ENCODE measurements at regions not wholly inside any gene's neighbourhood (a gene's known extent, or its start where the extent isn't known, plus 50 kb on each side); places are given as distances from the start of the nearest gene placed in this dataset.

- H3K4me1 ChIP-seq (ENCODE audit: control insufficient read depth in 1 of 2, insufficient read depth in 2 of 2, low read length in 2 of 2): peaks cover 2 to 6% of the 10 kb centered on the region in 2 experiments
- H2AK5ac ChIP-seq (ENCODE audit: low read length): no peak overlapping the region
- no peak overlapping the region for H3K23ac ChIP-seq (ENCODE audit: low read length)
- no peak overlapping the region for H3K18ac ChIP-seq (ENCODE audit: low read length)
- H4K91ac ChIP-seq (ENCODE audit: low read depth, low read length): no peak overlapping the region
- H3K4me3 ChIP-seq (ENCODE audit: low read depth, low read length): no peak overlapping the region
- no peaks in the 10 kb centered on the region for H3K79me2 ChIP-seq (ENCODE audit: control insufficient read depth, insufficient read depth, low read length, poor library complexity)
- no peak overlapping the region for H2AFZ ChIP-seq (ENCODE audit: insufficient read depth, low read length, poor library complexity)
- no peak overlapping the region for H3K9ac ChIP-seq (ENCODE audit: low read length)
- H2BK12ac ChIP-seq (ENCODE audit: low read length): no peak overlapping the region
- no peak overlapping the region for H3K27ac ChIP-seq (ENCODE audit: low read depth, low read length)
- H2BK120ac ChIP-seq (ENCODE audit: insufficient read depth, low read length, poor library complexity): no peak overlapping the region
- no peaks in the 10 kb centered on the region for H3K36me3 ChIP-seq (ENCODE audit: control insufficient read depth in 1 of 2, insufficient read depth in 2 of 2, low read length in 2 of 2)
- no peak overlapping the region for H4K8ac ChIP-seq (ENCODE audit: low read depth, low read length)
- H2BK5ac ChIP-seq (ENCODE audit: low read depth, low read length, poor library complexity): no peak overlapping the region
- DNase-seq: no peak
- H3K4me2 ChIP-seq (ENCODE audit: low read length): no peak overlapping the region
- WGBS (ENCODE audit: extremely low coverage, insufficient coverage, insufficient read length): no CpG with 5 or more reads among the region's 2 CpGs
- no peaks in the 10 kb centered on the region for H3K9me3 ChIP-seq (ENCODE audit: insufficient read depth, low read depth, low read length)
- no peaks in the 10 kb centered on the region for H3K79me1 ChIP-seq (ENCODE audit: low read length)
- no peak overlapping the region for H3K14ac ChIP-seq (ENCODE audit: low read length)
- H3K4ac ChIP-seq (ENCODE audit: low read depth, low read length): no peak overlapping the region
- no peak overlapping the region for H4K12ac ChIP-seq (ENCODE audit: low read depth, low read length)
- no peaks in the 10 kb centered on the region for H3K27me3 ChIP-seq (ENCODE audit: insufficient read depth, low read length)
Measured at GRCh38 chr5:56685503-56686217, 129.7 kb upstream of the MAP3K1 start.

GRCh38 chr5:56684159-56684558 is 131.2 kb upstream of the MAP3K1 start:
- Histone ChIP-seq H3K14ac (ENCODE audit: low read length) (no peak overlapping the region), H3K4me2 (ENCODE audit: low read length) (no peak overlapping the region), H2BK12ac (ENCODE audit: low read length) (peak overlapping the region; percentile 45), H4K8ac (ENCODE audit: low read depth, low read length) (no peak overlapping the region), H3K9ac (ENCODE audit: low read length) (no peak overlapping the region), H3K9me3 (ENCODE audit: insufficient read depth, low read depth, low read length) (no peaks in the 10 kb centered on the region), H2AFZ (ENCODE audit: insufficient read depth, low read length, poor library complexity) (no peak overlapping the region), H2BK5ac (ENCODE audit: low read depth, low read length, poor library complexity) (no peak overlapping the region), H3K36me3 (ENCODE audit: control insufficient read depth in 1 of 2, insufficient read depth in 2 of 2, low read length in 2 of 2) (no peaks in the 10 kb centered on the region), H4K12ac (ENCODE audit: low read depth, low read length) (no peak overlapping the region), H3K79me2 (ENCODE audit: control insufficient read depth, insufficient read depth, low read length, poor library complexity) (no peaks in the 10 kb centered on the region), H3K18ac (ENCODE audit: low read length) (no peak overlapping the region), H3K79me1 (ENCODE audit: low read length) (no peaks in the 10 kb centered on the region), H3K23ac (ENCODE audit: low read length) (no peak overlapping the region), H3K27me3 (ENCODE audit: insufficient read depth, low read length) (no peaks in the 10 kb centered on the region), H3K4ac (ENCODE audit: low read depth, low read length) (no peak overlapping the region), H3K4me3 (ENCODE audit: low read depth, low read length) (no peak overlapping the region), H4K91ac (ENCODE audit: low read depth, low read length) (no peak overlapping the region), H3K4me1 (ENCODE audit: control insufficient read depth in 1 of 2, insufficient read depth in 2 of 2, low read length in 2 of 2) (peaks cover 2 to 6% of the 10 kb centered on the region in 2 experiments), H3K27ac (ENCODE audit: low read depth, low read length) (no peak overlapping the region), H2BK120ac (ENCODE audit: insufficient read depth, low read length, poor library complexity) (no peak overlapping the region), H2AK5ac (ENCODE audit: low read length) (no peak overlapping the region)
- WGBS (ENCODE audit: extremely low coverage, insufficient coverage, insufficient read length): no CpG with 5 or more reads among the region's 3 CpGs
- DNase-seq: peak in 1 of 2 donors; percentile 35

DNA sequence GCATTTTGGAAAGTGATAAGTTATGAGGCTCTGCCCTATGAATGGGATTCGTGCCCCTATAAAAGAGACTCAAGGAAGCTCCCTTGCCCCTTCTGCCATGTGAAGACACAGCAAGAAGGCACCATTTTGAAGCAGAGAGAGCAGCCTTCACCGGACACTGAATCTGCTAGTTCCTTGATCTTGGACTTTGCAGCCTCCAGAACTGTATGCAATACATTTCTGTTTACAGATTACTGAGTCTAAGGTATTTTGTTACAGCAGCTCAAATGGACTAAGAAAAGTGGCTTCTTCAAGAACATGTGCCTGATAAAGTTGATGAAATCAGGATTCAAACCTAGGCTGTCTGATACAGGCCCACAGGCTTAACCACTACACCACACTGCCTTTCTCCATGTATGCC is 131.6 kb upstream of the MAP3K1 start:
- H2AK5ac ChIP-seq (ENCODE audit: low read length): no peak overlapping the region
- WGBS (ENCODE audit: extremely low coverage, insufficient coverage, insufficient read length): no CpG with 5 or more reads among the region's 2 CpGs
- no peak overlapping the region for H2BK120ac ChIP-seq (ENCODE audit: insufficient read depth, low read length, poor library complexity)
- no peak overlapping the region for H4K91ac ChIP-seq (ENCODE audit: low read depth, low read length)
- H3K79me1 ChIP-seq (ENCODE audit: low read length): no peaks in the 10 kb centered on the region
- peaks cover 2 to 6% of the 10 kb centered on the region in 2 experiments for H3K4me1 ChIP-seq (ENCODE audit: control insufficient read depth in 1 of 2, insufficient read depth in 2 of 2, low read length in 2 of 2)
- H4K12ac ChIP-seq (ENCODE audit: low read depth, low read length): no peak overlapping the region
- H2BK12ac ChIP-seq (ENCODE audit: low read length): no peak overlapping the region
- H3K4me3 ChIP-seq (ENCODE audit: low read depth, low read length): no peak overlapping the region
- no peak overlapping the region for H3K18ac ChIP-seq (ENCODE audit: low read length)
- no peak for DNase-seq
- no peak overlapping the region for H3K23ac ChIP-seq (ENCODE audit: low read length)
- no peak overlapping the region for H2BK5ac ChIP-seq (ENCODE audit: low read depth, low read length, poor library complexity)
- no peak overlapping the region for H3K14ac ChIP-seq (ENCODE audit: low read length)
- no peaks in the 10 kb centered on the region for H3K27me3 ChIP-seq (ENCODE audit: insufficient read depth, low read length)
- H3K9ac ChIP-seq (ENCODE audit: low read length): no peak overlapping the region
- no peaks in the 10 kb centered on the region for H3K36me3 ChIP-seq (ENCODE audit: control insufficient read depth in 1 of 2, insufficient read depth in 2 of 2, low read length in 2 of 2)
- no peak overlapping the region for H4K8ac ChIP-seq (ENCODE audit: low read depth, low read length)
- no peak overlapping the region for H3K4ac ChIP-seq (ENCODE audit: low read depth, low read length)
- no peaks in the 10 kb centered on the region for H3K9me3 ChIP-seq (ENCODE audit: insufficient read depth, low read depth, low read length)
- no peak overlapping the region for H3K27ac ChIP-seq (ENCODE audit: low read depth, low read length)
- H3K4me2 ChIP-seq (ENCODE audit: low read length): no peak overlapping the region
- no peaks in the 10 kb centered on the region for H3K79me2 ChIP-seq (ENCODE audit: control insufficient read depth, insufficient read depth, low read length, poor library complexity)
- no peak overlapping the region for H2AFZ ChIP-seq (ENCODE audit: insufficient read depth, low read length, poor library complexity)

DNA sequence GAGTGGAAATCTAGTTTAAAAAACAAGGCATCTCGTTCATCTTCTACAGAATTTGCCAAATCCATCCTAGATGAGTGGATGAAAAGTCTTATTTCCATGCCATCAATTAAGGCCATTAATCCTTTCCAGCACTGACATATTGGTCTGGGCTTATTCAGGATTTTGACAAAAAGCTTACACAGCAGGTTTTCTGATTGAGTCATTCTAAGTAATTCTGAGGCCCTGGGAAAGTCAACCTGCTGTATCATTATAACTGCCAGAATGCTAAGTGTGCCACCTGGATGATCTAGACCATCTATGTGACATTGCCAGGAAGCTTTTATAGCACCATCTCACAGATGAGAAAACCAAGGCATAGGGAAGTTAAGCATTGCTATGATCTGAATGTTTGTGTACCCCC is 132.1 kb upstream of the MAP3K1 start:
- no peaks in the 10 kb centered on the region for H3K9me3 ChIP-seq (ENCODE audit: insufficient read depth, low read depth, low read length)
- H3K27ac ChIP-seq (ENCODE audit: low read depth, low read length): no peak overlapping the region
- DNase-seq: no peak
- H2AK5ac ChIP-seq (ENCODE audit: low read length): no peak overlapping the region
- H3K4me1 ChIP-seq (ENCODE audit: control insufficient read depth in 1 of 2, insufficient read depth in 2 of 2, low read length in 2 of 2): peaks cover 2 to 6% of the 10 kb centered on the region in 2 experiments
- H3K27me3 ChIP-seq (ENCODE audit: insufficient read depth, low read length): no peaks in the 10 kb centered on the region
- no peak overlapping the region for H3K4me2 ChIP-seq (ENCODE audit: low read length)
- no peak overlapping the region for H4K8ac ChIP-seq (ENCODE audit: low read depth, low read length)
- H3K79me1 ChIP-seq (ENCODE audit: low read length): no peaks in the 10 kb centered on the region
- no CpG with 5 or more reads among the region's 1 CpG for WGBS (ENCODE audit: extremely low coverage, insufficient coverage, insufficient read length)
- no peaks in the 10 kb centered on the region for H3K79me2 ChIP-seq (ENCODE audit: control insufficient read depth, insufficient read depth, low read length, poor library complexity)
- no peak overlapping the region for H3K18ac ChIP-seq (ENCODE audit: low read length)
- H3K4me3 ChIP-seq (ENCODE audit: low read depth, low read length): no peak overlapping the region
- no peak overlapping the region for H3K9ac ChIP-seq (ENCODE audit: low read length)
- no peak overlapping the region for H4K91ac ChIP-seq (ENCODE audit: low read depth, low read length)
- H4K12ac ChIP-seq (ENCODE audit: low read depth, low read length): no peak overlapping the region
- H2BK5ac ChIP-seq (ENCODE audit: low read depth, low read length, poor library complexity): no peak overlapping the region
- H2BK120ac ChIP-seq (ENCODE audit: insufficient read depth, low read length, poor library complexity): no peak overlapping the region
- no peak overlapping the region for H3K14ac ChIP-seq (ENCODE audit: low read length)
- no peak overlapping the region for H2AFZ ChIP-seq (ENCODE audit: insufficient read depth, low read length, poor library complexity)
- H3K23ac ChIP-seq (ENCODE audit: low read length): no peak overlapping the region
- H3K4ac ChIP-seq (ENCODE audit: low read depth, low read length): no peak overlapping the region
- H3K36me3 ChIP-seq (ENCODE audit: control insufficient read depth in 1 of 2, insufficient read depth in 2 of 2, low read length in 2 of 2): no peaks in the 10 kb centered on the region
- no peak overlapping the region for H2BK12ac ChIP-seq (ENCODE audit: low read length)
